Ishikawa (cell line): ENCODE measurements at regions not wholly inside any gene's neighbourhood (a gene's known extent, or its start where the extent isn't known, plus 50 kb on each side); places are given as distances from the start of the nearest gene placed in this dataset.

Experiments
- CEBPB ChIP-seq: IDR thresholded peaks from 2 replicates; pipeline ENCODE4 v1.6.1; 2012
- CREB1 ChIP-seq: IDR thresholded peaks from 2 replicates; pipeline ENCODE4 v1.6.1; 2012; ENCODE audit warnings: low read depth
- EGR1 ChIP-seq: IDR thresholded peaks from 2 replicates; pipeline ENCODE4 v1.6.1; 2012
- EP300 ChIP-seq: IDR thresholded peaks from 2 replicates; pipeline ENCODE4 v1.6.1; 2012; ENCODE audit warnings: borderline replicate concordance
- TAF1 ChIP-seq: IDR thresholded peaks from 2 replicates; pipeline ENCODE4 v1.6.1; 2012; ENCODE audit warnings: low read depth, mild to moderate bottlenecking

DNA sequence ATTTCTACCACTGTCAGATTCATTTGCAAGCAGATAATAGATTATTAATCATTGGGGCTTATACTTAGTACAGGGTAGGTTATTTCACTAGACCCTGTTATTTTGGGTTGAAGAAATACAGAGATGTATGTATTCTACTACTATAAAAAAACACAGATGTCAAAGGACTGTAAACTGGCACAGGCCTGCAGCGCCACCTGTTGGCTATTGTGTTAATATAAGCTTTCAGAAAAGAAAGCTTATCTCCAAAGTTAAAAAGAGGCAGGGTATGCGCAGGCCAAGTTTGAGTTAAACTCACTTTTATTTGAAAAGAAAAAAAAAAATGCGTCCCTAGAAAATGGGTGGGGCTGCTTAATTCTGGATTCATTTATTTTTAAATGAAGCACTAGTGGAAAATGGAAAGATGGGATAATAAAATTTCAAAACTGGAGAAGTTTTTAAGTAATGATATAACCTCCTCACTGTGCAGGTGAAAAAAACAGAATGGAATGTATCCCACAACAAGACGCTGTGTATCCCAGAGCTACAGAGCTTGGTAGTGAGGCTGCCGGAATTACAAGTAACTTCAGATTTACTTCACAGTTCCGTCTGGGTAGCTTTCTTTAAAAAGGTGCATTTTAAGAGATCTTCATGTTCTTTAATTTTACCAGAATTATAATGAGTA lies 407.2 kb upstream of the TGFBR2 start:
- TF ChIP-seq TAF1 (no peak), CEBPB (no peak), EP300 (no peak), CREB1 (no peak), EGR1 (no peak)
